ENCODE measurements at regions not wholly inside any gene's neighbourhood (a gene's known extent, or its start where the extent isn't known, plus 50 kb on each side); places are given as distances from the start of the nearest gene placed in this dataset.

DNA sequence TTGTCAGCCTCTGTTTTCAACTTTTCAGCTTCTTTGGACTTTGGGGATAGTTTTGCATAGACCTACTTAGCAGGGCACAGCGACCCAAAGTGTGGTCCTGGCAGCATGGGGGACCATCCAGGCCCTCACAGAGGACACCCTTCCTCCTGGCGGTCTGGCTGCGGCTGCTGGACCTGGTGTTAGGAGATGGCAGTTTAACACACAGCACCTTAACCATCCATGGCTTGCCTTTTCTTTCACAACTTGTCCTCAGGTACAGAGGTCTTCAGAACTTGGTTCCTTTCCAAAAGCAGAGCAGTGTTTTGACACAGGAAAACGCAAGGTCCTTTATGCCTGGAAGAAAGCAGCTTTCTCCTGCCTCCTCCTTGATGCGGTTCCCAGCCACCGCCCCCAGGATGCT is 68.1 kb downstream of the RHOU start:
- no peaks in the 10 kb centered on the region for H3K9me3 ChIP-seq (ENCODE audit: low read length)
- TF ChIP-seq TAF1 (IDR thresholded peaks at IDR 0.05; ENCODE audit: low read depth) (no peak), RAD21 (conservative IDR thresholded peaks at IDR 0.05) (no peak), EP300 (conservative IDR thresholded peaks at IDR 0.05; ENCODE audit: poor library complexity, severe bottlenecking) (no peak), MXI1 (conservative IDR thresholded peaks at IDR 0.05; ENCODE audit: poor library complexity, severe bottlenecking) (no peak), EZH2 (IDR thresholded peaks at IDR 0.05; ENCODE audit: borderline replicate concordance, insufficient read depth, low read length, poor library complexity, severe bottlenecking) (no peak), POLR2AphosphoS5 (IDR thresholded peaks at IDR 0.05) (no peak), SMC3 (conservative IDR thresholded peaks at IDR 0.05; ENCODE audit: poor library complexity) (no peak)
- TF ChIP-seq, protein P1, sequence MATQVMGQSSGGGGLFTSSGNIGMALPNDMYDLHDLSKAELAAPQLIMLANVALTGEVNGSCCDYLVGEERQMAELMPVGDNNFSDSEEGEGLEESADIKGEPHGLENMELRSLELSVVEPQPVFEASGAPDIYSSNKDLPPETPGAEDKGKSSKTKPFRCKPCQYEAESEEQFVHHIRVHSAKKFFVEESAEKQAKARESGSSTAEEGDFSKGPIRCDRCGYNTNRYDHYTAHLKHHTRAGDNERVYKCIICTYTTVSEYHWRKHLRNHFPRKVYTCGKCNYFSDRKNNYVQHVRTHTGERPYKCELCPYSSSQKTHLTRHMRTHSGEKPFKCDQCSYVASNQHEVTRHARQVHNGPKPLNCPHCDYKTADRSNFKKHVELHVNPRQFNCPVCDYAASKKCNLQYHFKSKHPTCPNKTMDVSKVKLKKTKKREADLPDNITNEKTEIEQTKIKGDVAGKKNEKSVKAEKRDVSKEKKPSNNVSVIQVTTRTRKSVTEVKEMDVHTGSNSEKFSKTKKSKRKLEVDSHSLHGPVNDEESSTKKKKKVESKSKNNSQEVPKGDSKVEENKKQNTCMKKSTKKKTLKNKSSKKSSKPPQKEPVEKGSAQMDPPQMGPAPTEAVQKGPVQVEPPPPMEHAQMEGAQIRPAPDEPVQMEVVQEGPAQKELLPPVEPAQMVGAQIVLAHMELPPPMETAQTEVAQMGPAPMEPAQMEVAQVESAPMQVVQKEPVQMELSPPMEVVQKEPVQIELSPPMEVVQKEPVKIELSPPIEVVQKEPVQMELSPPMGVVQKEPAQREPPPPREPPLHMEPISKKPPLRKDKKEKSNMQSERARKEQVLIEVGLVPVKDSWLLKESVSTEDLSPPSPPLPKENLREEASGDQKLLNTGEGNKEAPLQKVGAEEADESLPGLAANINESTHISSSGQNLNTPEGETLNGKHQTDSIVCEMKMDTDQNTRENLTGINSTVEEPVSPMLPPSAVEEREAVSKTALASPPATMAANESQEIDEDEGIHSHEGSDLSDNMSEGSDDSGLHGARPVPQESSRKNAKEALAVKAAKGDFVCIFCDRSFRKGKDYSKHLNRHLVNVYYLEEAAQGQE (IDR thresholded peaks at IDR 0.05; ENCODE audit: borderline replicate concordance): no peak
- TF ChIP-seq, protein P2, sequence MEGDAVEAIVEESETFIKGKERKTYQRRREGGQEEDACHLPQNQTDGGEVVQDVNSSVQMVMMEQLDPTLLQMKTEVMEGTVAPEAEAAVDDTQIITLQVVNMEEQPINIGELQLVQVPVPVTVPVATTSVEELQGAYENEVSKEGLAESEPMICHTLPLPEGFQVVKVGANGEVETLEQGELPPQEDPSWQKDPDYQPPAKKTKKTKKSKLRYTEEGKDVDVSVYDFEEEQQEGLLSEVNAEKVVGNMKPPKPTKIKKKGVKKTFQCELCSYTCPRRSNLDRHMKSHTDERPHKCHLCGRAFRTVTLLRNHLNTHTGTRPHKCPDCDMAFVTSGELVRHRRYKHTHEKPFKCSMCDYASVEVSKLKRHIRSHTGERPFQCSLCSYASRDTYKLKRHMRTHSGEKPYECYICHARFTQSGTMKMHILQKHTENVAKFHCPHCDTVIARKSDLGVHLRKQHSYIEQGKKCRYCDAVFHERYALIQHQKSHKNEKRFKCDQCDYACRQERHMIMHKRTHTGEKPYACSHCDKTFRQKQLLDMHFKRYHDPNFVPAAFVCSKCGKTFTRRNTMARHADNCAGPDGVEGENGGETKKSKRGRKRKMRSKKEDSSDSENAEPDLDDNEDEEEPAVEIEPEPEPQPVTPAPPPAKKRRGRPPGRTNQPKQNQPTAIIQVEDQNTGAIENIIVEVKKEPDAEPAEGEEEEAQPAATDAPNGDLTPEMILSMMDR (IDR thresholded peaks at IDR 0.05; ENCODE audit: poor library complexity, severe bottlenecking): no peak
- H3K27ac ChIP-seq (ENCODE audit: low read length): no peak overlapping the region
- H3K27me3 ChIP-seq (ENCODE audit: insufficient read depth, low read depth, low read length): no peaks in the 10 kb centered on the region
- H4K20me1 ChIP-seq (ENCODE audit: insufficient read depth): no peaks in the 10 kb centered on the region
- H3K9ac ChIP-seq (ENCODE audit: low read length): no peak overlapping the region
- no peaks in the 10 kb centered on the region for H3K9me2 ChIP-seq (ENCODE audit: insufficient read depth, low read length)
- H3K4me3 ChIP-seq (ENCODE audit: low read length): no peak overlapping the region
- no peaks in the 10 kb centered on the region for H3K36me3 ChIP-seq (ENCODE audit: insufficient read depth, low read length)
- no peak overlapping the region for H3K4me2 ChIP-seq (ENCODE audit: low read length)
- no peaks in the 10 kb centered on the region for H3K79me2 ChIP-seq (replicated peaks; ENCODE audit: insufficient read depth, low read length)
- no peaks in the 10 kb centered on the region for H3F3A ChIP-seq (ENCODE audit: insufficient read depth, low read length, poor library complexity, severe bottlenecking)
- H2AFZ ChIP-seq (ENCODE audit: low read depth, low read length): no peak overlapping the region

DNA sequence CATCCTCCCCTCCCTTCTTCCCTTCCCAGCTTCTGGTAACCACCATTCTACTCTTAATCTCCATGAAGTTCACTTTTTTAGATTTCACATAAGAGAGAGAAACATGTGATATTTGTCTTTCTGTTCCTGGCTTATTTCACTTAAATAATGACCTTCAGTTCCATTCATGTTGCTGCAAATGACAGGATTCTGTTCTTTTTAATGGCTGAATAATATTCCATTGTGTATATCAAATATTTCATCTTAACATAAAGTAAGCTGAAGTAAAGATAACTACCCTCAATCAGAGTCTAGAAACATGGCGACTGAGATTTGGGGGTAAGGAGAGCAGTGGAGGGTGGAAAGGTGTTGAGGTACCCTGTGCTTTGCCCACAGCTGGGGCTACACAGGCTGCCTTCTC is 68.9 kb downstream of the RHOU start:
- TF ChIP-seq RAD21 (conservative IDR thresholded peaks at IDR 0.05) (no peak), MXI1 (conservative IDR thresholded peaks at IDR 0.05; ENCODE audit: poor library complexity, severe bottlenecking) (no peak), SMC3 (conservative IDR thresholded peaks at IDR 0.05; ENCODE audit: poor library complexity) (no peak), EZH2 (IDR thresholded peaks at IDR 0.05; ENCODE audit: borderline replicate concordance, insufficient read depth, low read length, poor library complexity, severe bottlenecking) (no peak), POLR2AphosphoS5 (IDR thresholded peaks at IDR 0.05) (no peak), TAF1 (IDR thresholded peaks at IDR 0.05; ENCODE audit: low read depth) (no peak), EP300 (conservative IDR thresholded peaks at IDR 0.05; ENCODE audit: poor library complexity, severe bottlenecking) (no peak)
- TF ChIP-seq, protein P1 (IDR thresholded peaks at IDR 0.05; ENCODE audit: borderline replicate concordance): no peak
- TF ChIP-seq, protein P2 (IDR thresholded peaks at IDR 0.05; ENCODE audit: poor library complexity, severe bottlenecking): no peak
- H3K9me3 ChIP-seq (ENCODE audit: low read length): no peaks in the 10 kb centered on the region
- H3K4me3 ChIP-seq (ENCODE audit: low read length): no peak overlapping the region
- H2AFZ ChIP-seq (ENCODE audit: low read depth, low read length): no peak overlapping the region
- H3K9ac ChIP-seq (ENCODE audit: low read length): no peak overlapping the region
- H4K20me1 ChIP-seq (ENCODE audit: insufficient read depth): no peaks in the 10 kb centered on the region
- no peak overlapping the region for H3K27ac ChIP-seq (ENCODE audit: low read length)
- H3F3A ChIP-seq (ENCODE audit: insufficient read depth, low read length, poor library complexity, severe bottlenecking): no peaks in the 10 kb centered on the region
- H3K79me2 ChIP-seq (replicated peaks; ENCODE audit: insufficient read depth, low read length): no peaks in the 10 kb centered on the region
- H3K9me2 ChIP-seq (ENCODE audit: insufficient read depth, low read length): no peaks in the 10 kb centered on the region
- no peak overlapping the region for H3K4me2 ChIP-seq (ENCODE audit: low read length)
- H3K27me3 ChIP-seq (ENCODE audit: insufficient read depth, low read depth, low read length): no peaks in the 10 kb centered on the region
- H3K36me3 ChIP-seq (ENCODE audit: insufficient read depth, low read length): no peaks in the 10 kb centered on the region
